HG02759 (cell line): ENCODE measurements at regions not wholly inside any gene's neighbourhood (a gene's known extent, or its start where the extent isn't known, plus 50 kb on each side); places are given as distances from the start of the nearest gene placed in this dataset.
"Not testable (repeated sequence)": the region's sequence is repeated elsewhere in the genome, so short reads cannot be mapped to it uniquely, and the experiment has no call there.

Experiments used
- ATAC-seq: cut with Tn5 transposase; IDR thresholded peaks from one replicate; pipeline ENCODE4 v1.9.1; 2021; ENCODE audit warnings: mild to moderate bottlenecking, moderate library complexity; ENCODE audit not compliant: unreplicated experiment

DNA sequence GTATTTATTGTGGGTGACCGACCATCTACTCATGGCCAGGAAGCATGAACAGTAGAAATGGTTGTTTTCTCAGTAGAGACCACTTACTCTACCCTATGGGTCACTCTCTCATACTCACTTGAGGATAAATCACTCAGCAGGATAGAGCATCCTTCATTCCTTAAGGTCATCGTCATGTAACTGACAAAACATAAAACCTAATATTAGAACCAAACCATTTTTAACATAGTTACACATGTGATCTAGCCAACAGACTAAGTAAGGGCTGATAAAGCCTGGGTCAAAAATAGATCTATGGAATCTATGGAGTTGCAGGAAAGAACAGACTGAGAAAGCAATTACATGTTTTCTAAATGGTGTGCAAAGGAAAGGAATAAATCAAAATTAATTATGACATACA, 769.1 kb downstream of the NTRK3 start:
- no peak for ATAC-seq

DNA sequence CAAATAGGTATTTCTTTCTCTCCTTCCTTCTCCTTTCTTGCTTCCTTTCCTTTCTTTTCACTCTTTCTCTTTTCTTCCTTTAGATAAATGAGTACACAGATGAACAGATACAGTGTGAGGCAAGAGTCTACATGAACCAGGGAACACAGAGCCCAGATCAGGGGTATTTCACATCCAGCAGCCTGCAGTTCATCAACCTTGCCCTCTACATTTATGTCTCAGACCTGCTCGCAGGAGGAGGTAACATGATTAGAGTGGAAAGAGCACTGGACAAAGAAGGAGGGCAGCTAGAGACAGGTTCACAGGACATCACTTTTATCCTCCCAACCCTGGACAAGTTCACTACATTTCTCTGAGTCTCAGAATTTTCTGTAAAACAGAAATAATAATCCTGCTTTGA, 773.1 kb downstream of the NTRK3 start:
- no peak for ATAC-seq

DNA sequence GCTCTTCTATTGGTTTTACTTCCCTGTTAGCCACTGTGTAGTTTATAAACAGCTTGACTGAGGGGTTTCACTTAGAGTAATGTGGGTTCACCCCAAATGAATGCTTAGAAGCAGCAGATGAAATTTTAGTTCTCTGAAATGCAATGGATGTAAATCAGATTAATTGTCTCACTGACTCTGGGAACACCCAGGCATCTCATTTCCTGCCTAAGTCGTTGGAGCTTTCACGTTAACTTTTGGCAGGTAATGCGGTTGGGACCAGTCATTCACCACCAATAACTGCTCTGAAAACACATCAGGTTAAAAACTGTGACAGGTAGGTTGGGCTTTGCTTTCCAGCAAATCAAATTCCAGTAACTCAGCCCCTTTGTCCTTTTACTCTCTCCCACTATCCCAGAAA, 775.4 kb downstream of the NTRK3 start:
- no peak for ATAC-seq

DNA sequence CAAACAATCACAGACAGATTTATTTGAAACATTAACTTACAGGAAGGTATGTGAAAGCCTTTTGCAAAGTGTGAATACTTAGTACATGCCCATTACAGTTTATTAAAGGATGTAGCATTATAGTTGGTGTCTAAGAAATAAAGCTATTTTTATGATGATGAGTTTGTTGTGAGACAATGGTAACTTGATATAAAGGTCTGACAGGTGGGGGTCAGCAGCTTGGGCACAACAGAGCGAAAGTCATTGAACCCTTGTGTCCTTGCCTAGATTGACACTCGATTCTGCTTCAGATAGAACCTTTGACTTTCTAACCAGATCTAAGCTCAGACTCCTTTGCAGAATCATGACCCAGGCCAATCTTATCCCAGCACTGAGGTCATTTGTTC, 777.9 kb downstream of the NTRK3 start:
- ATAC-seq, result no peak

DNA sequence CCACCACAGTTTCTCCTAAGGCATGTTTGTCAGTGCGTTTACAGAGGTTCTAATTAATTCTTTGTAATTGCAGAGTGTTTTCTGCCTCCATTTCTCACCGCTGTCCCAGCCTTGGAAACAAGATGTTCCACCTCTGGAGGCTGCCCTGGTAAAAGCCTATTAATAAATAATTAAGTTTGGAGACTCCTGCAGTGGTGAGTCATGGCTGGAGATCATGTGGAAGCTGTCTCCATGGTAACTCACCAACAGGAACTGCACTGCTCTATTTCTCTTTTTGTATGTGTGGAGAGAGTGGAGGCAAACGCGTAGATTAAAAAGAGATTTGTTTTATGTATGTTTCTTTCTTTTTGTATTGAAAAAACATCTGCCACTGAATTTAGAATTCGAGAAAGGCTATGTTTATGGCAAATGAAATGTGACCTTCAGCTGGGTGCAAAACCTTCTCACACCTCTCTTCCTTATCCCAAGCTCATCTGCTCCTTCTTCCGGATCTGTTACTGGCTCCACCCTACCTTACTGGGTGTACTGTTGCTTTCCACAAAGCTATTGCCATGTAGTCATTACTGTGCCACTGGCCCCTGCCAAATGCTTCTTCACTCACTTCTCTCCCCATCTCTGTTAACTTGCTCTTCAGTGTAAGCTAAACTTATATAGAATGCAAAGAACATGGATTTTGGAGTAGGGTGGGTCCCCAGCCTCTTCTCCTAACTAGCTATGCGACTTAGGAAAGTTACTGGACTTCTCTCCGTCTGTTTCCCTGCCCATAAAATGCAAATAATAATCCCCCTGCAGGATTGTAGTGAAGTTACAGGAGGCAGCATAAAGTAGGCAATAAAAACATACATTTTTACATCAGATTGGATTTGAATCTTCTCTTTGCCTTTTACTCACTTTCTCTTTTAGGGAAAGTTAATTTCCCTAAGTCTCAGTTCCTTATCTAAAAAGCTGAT, 778.5 kb downstream of the NTRK3 start:
- no peak for ATAC-seq

DNA sequence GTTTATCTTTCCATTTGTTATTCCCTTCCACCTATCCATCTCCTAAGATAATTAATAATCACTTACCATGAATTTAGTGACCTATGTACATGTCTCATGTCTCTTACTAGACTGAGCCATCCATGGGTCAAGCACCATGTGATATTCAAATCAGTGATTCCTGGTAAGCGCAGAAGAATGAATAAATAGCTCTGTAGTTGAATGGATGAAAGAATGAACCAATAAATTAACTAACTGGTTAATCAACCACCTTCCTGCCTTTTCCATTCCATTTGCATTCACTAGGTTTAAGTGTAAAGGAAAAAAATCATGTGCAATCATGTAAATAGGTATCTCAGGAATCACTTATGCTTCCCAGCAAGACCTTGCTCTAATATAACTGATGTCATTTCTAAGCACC, 779.5 kb downstream of the NTRK3 start:
- no peak for ATAC-seq

DNA sequence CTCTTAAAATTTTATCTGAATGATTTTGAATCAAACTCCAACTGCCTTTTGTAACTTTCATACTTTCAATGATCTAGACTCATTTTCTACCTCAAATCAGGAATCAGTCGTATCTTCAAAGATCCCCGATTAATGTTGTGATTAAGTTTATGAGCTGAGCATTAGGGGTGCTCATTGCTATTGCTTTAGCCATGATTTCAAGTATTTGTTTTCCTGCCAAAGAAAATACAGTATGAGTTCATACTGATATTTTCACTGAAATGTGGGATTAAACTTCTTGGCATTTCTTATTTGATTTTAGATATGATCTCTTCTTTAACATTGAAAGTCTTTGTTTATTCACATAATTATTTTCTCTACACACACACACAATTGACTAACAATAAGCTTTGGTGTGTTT, 785.6 kb downstream of the NTRK3 start:
- ATAC-seq, result no peak

DNA sequence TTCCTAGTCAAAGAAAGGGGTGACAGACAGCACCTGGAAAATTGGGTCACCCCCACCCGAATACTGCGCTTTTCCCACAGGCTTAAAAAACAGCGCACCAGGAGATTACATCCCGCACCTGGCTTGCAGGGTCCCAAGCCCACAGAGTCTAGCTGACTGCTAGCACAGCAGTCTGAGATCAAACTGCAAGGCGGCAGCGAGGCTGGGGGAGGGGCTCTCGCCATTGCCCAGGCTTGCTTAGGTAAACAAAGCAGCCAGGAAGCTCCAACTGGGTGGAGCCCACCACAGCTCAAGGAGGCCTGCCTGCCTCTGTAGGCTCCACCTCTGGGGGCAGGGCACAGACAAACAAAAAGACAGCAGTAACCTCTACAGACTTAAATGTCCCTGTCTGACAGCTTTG, 792.6 kb downstream of the NTRK3 start:
- ATAC-seq, result not testable (repeated sequence)

DNA sequence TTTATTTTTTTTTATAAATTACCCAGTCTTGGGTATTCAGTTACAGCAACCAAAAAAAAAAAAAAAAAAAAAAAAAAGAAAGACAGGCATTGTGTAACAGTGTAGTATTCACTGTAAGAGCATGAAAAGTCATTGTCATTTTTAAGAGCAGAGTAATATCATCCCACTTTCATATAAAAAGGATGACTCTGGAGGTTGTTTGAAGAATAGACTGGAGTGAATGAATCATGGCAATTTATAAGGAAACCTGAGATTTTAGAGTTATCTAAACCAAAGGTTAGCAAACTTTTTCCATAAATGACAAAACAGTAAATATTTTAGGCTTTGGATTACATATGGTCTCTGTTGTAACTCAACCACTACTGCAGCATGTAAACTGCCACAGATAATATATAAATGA, 794.9 kb downstream of the NTRK3 start:
- no peak for ATAC-seq

DNA sequence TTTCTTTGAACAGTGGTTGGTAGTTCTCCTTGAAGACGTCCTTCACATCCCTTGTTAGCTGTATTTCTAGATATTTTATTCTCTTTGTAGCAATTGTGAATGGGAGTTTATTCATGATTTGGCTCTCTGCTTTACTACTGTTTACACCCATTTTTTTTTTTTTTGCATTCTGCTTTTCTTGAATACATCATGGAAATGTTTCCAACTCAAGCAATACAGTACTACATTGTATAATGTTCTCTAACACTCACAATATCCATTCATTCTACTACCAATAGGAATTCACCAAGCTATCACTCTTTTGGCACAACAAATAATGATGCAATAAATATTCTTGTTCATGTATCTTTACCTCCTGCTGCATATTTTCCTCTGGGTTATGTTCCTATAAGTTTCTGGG, 801.7 kb downstream of the NTRK3 start:
- no peak for ATAC-seq

DNA sequence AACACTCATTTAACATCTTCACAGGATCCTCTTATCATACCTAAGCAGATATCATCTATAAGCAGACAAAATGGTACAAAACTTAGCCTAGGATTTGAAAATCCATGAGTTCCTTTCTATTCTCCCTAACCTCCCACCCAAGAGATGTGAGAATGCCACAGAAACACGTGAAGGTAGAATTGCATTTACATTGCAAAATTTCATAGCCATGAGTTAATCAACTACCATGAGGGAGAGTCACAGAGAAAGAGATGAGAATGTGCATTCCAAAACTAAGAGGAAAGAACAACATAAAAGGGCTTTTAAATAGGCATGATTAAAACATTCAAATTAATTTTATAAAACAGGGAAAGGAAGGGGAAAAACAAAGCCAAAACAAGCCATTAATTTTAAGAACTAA, 806.2 kb downstream of the NTRK3 start:
- ATAC-seq, result no peak

DNA sequence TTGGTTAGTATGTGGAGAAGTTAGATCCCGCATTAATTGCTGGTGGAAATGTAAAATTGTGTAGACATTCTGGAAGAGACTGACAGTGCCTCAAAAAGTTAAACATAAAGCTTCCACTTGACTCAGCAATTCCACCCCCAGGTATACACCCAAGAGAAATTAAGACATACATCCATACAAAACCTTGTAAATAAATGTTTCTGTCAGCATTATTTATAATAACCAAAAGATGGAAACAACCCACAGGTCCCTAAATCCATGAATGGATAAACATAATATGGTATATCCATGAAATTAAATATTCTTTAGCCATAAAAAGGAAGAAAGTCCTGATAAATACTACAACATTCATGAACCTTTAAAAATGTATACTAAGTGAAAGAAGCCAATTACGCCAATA, 817.4 kb downstream of the NTRK3 start:
- ATAC-seq, result no peak

DNA sequence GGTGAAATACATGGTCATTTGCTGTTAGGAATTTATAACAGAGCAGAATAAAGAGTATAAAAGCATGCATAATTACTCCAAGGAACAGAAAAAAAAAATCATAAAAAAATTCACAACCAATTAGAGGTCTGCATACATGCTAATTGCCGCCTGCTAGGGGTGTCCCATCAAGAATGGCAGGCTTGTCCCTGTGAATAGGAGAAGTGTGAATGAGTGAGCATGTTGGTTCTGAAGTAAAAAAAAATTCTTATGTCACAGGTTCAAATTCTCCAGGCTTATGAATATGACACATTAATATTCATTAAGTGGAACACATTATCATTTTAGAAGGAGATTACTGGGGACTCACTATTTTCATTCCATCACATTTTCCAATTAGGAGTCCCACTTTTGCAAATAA, 822.7 kb downstream of the NTRK3 start:
- no peak for ATAC-seq

DNA sequence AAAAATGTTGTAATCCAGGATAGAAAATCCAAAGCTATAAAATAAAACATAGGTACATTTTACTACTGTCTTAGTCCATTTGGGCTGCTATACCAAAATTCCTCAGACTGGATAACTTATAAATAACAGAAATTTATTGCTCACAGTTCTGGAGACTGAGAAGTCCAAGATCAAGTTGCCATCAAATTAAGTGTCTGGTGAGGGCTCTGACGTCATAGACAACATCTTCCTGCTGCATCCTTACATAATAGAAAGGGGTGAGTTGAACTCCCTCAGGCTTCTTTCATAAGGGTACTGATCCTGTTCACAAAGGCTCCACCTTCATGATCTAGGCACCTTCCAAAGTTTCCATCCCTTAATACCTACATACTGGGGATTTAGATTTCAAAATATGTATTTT, 826.8 kb downstream of the NTRK3 start:
- ATAC-seq, result no peak

DNA sequence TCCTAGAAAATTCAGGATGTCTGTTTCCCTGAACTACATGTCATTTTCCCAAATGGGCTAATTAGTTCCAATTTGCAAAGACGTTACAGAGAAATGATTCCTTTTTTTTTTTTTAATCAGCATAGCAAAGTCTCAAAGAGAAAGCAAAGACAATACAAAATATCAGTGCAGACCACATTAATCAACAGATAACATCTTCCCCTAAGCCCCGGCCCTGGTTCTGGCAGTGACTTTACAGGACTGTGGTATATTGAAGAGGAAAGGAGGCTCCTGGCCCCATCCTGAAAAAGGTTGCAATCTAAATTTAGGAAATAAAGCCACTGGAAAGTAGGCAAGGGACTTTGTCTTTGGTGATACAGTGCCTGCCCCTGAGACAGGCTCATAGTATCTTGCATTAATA, 836.5 kb downstream of the NTRK3 start:
- no peak for ATAC-seq

DNA sequence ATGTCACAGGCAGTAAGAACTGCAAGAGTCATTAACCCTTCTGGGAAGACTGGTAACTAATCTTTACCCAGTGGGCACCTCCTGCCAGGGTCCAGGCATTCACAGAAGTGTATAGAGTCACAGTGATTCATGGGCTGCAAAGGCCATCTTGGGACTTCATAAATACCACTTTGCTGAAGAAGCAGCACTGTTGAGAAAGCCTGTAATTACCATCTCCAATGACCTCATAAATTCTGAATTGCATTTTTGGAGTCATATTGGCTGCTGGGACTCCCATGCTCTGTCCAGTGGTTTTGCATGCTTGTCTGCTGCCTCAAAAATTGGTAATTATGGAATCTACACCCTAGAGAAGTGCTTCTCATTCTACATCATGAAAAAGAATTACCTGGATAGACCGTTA, 837.2 kb downstream of the NTRK3 start:
- no peak for ATAC-seq

DNA sequence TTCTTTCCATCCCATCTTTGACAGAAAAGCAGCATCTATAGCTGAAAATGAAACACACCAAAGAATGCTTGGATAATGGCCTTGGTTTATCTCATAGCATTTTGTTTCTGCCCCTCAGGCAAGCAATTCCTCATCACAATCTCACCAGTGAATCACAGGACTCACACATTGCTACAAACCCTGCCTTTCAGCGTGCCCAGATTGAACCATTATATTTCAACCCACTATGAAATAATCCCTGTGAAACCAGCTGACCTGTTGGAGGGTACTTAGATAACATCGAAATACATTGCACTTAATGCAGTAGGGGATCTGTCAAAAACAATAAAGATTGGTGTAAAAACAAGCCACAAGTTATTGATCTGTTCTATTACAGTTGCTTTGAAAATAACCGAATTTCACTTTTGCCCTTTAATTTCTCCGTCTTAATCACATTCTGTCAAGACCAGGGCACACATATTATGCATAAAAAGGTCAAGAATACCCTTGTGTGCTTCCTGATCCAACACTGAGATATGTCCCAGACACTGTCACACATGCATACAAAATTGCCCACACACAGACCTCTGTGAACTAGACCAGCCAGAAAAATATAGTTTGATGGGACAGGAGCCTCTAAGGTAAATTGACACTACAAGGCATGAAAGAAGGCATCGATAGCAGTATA, 839.8 kb downstream of the NTRK3 start:
- no peak for ATAC-seq

DNA sequence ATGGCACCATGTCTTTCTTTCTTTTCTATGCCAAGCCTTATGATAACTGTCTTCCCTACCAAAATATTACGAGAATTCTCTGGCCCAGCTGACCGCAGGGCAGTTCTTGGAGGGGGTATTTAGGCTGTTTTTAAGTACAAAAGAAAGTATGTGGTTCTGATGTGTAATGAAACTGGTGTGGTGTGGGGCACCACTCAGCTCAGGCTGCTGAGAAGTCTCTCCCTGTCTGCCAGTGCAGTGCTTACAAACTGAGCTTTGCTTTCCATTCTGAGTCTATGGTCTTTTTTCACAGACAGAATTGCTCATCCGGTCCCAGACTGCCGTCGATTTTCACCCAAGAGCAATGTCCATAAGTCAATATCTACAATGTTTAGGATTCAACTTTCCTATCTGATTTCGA, 847.6 kb downstream of the NTRK3 start:
- no peak for ATAC-seq

DNA sequence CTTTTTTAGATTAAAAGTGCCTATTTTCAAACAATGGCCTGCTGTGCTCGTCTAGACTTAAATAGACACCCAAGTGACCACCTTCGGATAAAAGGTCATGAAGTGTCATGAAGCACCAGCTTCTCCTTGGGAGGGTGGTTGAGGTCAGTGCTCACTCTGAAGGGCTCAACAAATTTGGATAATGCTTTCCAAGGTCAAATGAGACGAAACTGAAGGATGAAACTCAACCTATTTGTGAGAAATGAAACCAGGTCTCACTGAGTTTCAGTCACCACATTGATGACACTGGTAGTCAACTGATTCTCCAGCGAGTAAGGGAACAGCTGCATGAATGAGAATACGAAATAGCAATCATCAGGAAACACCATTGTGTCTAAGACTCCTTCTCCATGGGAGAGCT, 852.6 kb downstream of the NTRK3 start:
- ATAC-seq, result no peak

DNA sequence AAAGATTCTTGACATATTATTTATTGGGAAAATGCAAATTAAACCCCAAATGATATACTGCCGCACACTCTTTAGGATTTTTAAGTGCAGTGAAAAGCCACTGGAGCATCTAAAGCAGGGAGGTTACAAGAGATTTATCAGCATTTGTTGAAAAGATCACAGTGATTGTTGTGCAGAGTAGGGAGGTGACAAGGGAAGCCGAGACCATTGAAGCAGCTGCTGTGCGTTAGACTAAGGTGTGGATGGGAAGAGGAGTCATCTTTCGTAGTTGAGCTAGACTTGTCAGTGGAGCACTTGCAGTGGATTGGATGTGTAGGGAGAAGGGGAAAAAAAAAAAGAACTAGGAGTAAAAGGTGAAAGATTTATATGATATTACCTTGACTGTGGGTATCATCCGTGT, 854.6 kb downstream of the NTRK3 start:
- no peak for ATAC-seq

DNA sequence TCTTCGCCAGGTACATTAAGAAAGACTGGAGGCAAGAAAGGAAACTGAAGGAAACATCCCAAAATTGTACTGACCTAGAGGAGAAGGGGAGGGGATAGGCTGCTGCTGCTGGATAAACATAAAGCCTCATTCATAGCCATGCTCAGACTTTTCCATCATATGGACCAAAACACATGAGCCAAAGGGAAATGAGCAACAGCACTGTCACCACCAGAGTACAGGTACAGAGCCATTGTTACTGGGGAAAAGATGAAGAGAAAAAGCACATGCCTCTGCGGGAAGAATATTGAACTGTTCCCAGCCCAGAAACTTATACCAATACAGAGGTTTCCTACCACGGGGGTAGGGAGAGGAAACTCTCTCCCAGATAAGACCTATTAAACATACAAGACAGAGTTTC, 861.9 kb downstream of the NTRK3 start:
- ATAC-seq, result no peak

DNA sequence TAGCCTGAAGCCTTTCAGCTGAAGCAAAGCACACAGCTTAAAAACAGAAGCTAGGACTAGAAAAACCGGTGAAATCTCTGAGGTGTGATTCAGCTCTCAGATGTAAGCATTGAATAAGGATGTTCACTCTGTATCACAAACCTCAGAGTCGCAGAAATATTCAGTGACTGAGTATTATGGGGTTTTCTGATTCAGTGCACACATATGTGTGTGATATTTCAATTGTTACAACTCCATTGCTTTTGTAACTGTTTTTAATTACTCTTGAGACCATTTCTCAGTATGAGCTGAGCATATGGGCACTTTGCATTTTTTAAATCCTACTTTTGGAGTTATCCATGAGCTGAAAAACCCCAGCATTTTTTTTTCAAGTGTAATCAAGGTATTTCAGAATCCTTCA, 868.8 kb downstream of the NTRK3 start:
- no peak for ATAC-seq

DNA sequence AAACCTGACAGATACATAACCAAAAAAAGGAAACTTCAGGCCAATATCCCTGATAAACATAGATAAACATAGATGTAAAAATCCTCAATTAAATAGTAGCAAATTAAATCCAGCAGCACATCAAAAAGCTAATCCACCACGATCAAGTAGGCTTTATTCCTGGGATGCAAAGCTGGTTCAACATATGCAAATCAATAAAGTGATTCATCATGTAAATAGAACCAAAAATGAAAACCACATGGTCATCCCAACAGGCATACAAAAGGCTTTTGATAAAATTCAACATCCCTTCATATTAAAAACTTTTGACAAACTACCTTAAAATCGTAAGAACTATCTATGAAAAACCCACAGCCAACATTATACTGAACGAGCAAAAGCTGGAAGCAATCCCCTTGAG, 882.2 kb downstream of the NTRK3 start:
- no peak for ATAC-seq
